IMR-90 (cell line): ENCODE measurements at regions not wholly inside any gene's neighbourhood (a gene's known extent, or its start where the extent isn't known, plus 50 kb on each side); places are given as distances from the start of the nearest gene placed in this dataset.

ENCODE experiments used
- ATAC-seq: fragments of 200-7000 bp; cut with Tn5 transposase; 2 replicates; pipeline ENCODE4 v1.9.1; 2020; ENCODE audit warnings: low read depth, mild to moderate bottlenecking, moderate library complexity
- BruUV-seq: library from RNA; stranded (reverse); fragments of 400-500 nt; replicated peaks from 2 replicates; lab custom pipeline; 2021; lab: Mats Ljungman, UMichigan
- CTCF ChIA-PET: fragments of 300-600 bp; formaldehyde crosslinking; extraction: SDS; loops from one replicate; lab custom pipeline; 2021; ENCODE audit warnings: antibody characterized with exemption; lab: Yijun Ruan, JAX
- POLR2A ChIA-PET: fragments of 300-600 bp; sonication (Branson Sonifier 250); formaldehyde crosslinking; loops from one replicate; lab custom pipeline; 2022; ENCODE audit warnings: antibody characterized with exemption; ENCODE audit not compliant: unreplicated experiment; lab: Charles Lee
- DNase-seq: peaks from one replicate; pipeline ENCODE4 v3.0.0; 2013
- H2AFZ ChIP-seq: replicated peaks from 2 replicates; pipeline ENCODE3; 2013; ENCODE audit warnings: low read length, mild to moderate bottlenecking; ENCODE audit not compliant: poor library complexity
- H2AK5ac ChIP-seq: 2 replicates; pipeline ENCODE4 v1.6.1; 2013; ENCODE audit warnings: low read depth, low read length, inconsistent platforms
- H2AK9ac ChIP-seq: replicated peaks from 2 replicates; pipeline ENCODE3; 2013; ENCODE audit warnings: mild to moderate bottlenecking, low read depth, low read length, moderate library complexity; ENCODE audit not compliant: poor library complexity
- H2BK120ac ChIP-seq: 2 replicates; pipeline ENCODE4 v1.6.1; 2013; ENCODE audit warnings: low read depth, low read length, inconsistent platforms
- H2BK15ac ChIP-seq: 3 replicates; pipeline ENCODE4 v1.6.1; 2013; ENCODE audit warnings: low read depth, low read length, inconsistent platforms
- H2BK20ac ChIP-seq: 2 replicates; pipeline ENCODE4 v1.6.1; 2013; ENCODE audit warnings: low read depth, mild to moderate bottlenecking, inconsistent platforms, low read length, moderate library complexity
- H2BK5ac ChIP-seq: 2 replicates; pipeline ENCODE4 v1.6.1; 2013; ENCODE audit warnings: mild to moderate bottlenecking, low read depth, low read length, inconsistent platforms; ENCODE audit not compliant: poor library complexity, severe bottlenecking
- H3K14ac ChIP-seq: replicated peaks from 2 replicates; pipeline ENCODE4 v1.6.1; 2013; ENCODE audit warnings: low read depth, low read length, inconsistent platforms
- H3K18ac ChIP-seq: 2 replicates; pipeline ENCODE4 v1.6.1; 2013; ENCODE audit warnings: low read depth, low read length, control low read depth
- H3K23ac ChIP-seq: 2 replicates; pipeline ENCODE4 v1.6.1; 2013; ENCODE audit warnings: low read depth, low read length, inconsistent platforms
- H3K27ac ChIP-seq: 2 replicates; pipeline ENCODE4 v1.5.1; 2013; ENCODE audit warnings: mild to moderate bottlenecking, control low read depth, low read length; ENCODE audit not compliant: insufficient read depth
- H3K27me3 ChIP-seq: 2 replicates; pipeline ENCODE4 v1.6.1; 2013; ENCODE audit warnings: low read length; ENCODE audit not compliant: control insufficient read depth, insufficient read depth
- H3K36me3 ChIP-seq: 2 replicates; pipeline ENCODE4 v1.6.1; 2013; ENCODE audit warnings: low read length, mixed read lengths; ENCODE audit not compliant: control insufficient read depth, insufficient read depth
- H3K4ac ChIP-seq: 2 replicates; pipeline ENCODE4 v1.6.1; 2013; ENCODE audit warnings: low read depth, low read length, inconsistent platforms
- H3K4me1 ChIP-seq: 2 replicates; pipeline ENCODE4 v1.6.1; 2013; ENCODE audit warnings: low read length, mixed read lengths; ENCODE audit not compliant: control insufficient read depth, insufficient read depth
- H3K4me2 ChIP-seq: 2 replicates; pipeline ENCODE4 v1.6.1; 2013; ENCODE audit warnings: low read depth, mild to moderate bottlenecking, control low read depth, low read length, moderate library complexity
- H3K4me3 ChIP-seq: 2 replicates; pipeline ENCODE4 v1.5.1; 2013; ENCODE audit warnings: low read depth, mild to moderate bottlenecking, control low read depth, low read length, moderate library complexity; ENCODE audit not compliant: insufficient read depth
- H3K56ac ChIP-seq: 2 replicates; pipeline ENCODE4 v1.6.1; 2013; ENCODE audit warnings: low read length, inconsistent platforms; ENCODE audit not compliant: insufficient read depth; ENCODE audit errors: extremely low read depth
- H3K79me1 ChIP-seq, 2 experiments: 2 replicates each; pipeline ENCODE4 v1.6.1; 2013; ENCODE audit warnings: low read length in 2 of 2, inconsistent platforms in 1 of 2, low read depth in 1 of 2
- H3K9ac ChIP-seq: 2 replicates; pipeline ENCODE4 v1.6.1; 2013; ENCODE audit warnings: low read depth, low read length, control low read depth
- H3K9me1 ChIP-seq: 2 replicates; pipeline ENCODE4 v1.6.1; 2013; ENCODE audit warnings: low read length, inconsistent platforms; ENCODE audit not compliant: insufficient read depth
- H3K9me3 ChIP-seq: 2 replicates; pipeline ENCODE4 v1.6.1; 2013; ENCODE audit warnings: low read length; ENCODE audit not compliant: control insufficient read depth, insufficient read depth
- H4K20me1 ChIP-seq: 2 replicates; pipeline ENCODE4 v1.6.1; 2013; ENCODE audit warnings: low read length, inconsistent platforms; ENCODE audit not compliant: insufficient read depth
- H4K5ac ChIP-seq: 2 replicates; pipeline ENCODE4 v1.6.1; 2013; ENCODE audit warnings: mild to moderate bottlenecking, low read depth, low read length, control low read depth
- H4K8ac ChIP-seq, 2 experiments: 2 replicates each; pipeline ENCODE4 v1.6.1; 2013; ENCODE audit warnings: low read depth in 2 of 2, low read length in 2 of 2, control low read depth in 1 of 2, inconsistent platforms in 1 of 2
- H4K91ac ChIP-seq: 2 replicates; pipeline ENCODE4 v1.6.1; 2013; ENCODE audit warnings: low read depth, low read length, inconsistent platforms; ENCODE audit not compliant: insufficient read depth
- BHLHE40 ChIP-seq: fragments of 150-350 bp; IDR thresholded peaks from 2 replicates; pipeline ENCODE4 v1.6.1; 2016; ENCODE audit warnings: mild to moderate bottlenecking, low read depth, low read length
- CEBPB ChIP-seq: IDR thresholded peaks from 2 replicates; pipeline ENCODE4 v1.6.1; 2012; ENCODE audit warnings: low read depth, low read length, improper control_type of control experiment
- CHD1 ChIP-seq: IDR thresholded peaks from 2 replicates; pipeline ENCODE4 v1.6.1; 2012; ENCODE audit warnings: low read depth, low read length, improper control_type of control experiment
- FOS ChIP-seq: fragments of 150-350 bp; IDR thresholded peaks from 2 replicates; pipeline ENCODE4 v1.6.1; 2016; ENCODE audit warnings: low read depth, low read length
- MAFK ChIP-seq: IDR thresholded peaks from 2 replicates; pipeline ENCODE4 v1.6.1; 2012; ENCODE audit warnings: low read depth, low read length, improper control_type of control experiment
- MAZ ChIP-seq: IDR thresholded peaks from 2 replicates; pipeline ENCODE4 v1.6.1; 2012; ENCODE audit warnings: low read depth, mild to moderate bottlenecking, low read length, improper control_type of control experiment, moderate library complexity, borderline replicate concordance
- MXI1 ChIP-seq: IDR thresholded peaks from 2 replicates; pipeline ENCODE4 v1.6.1; 2012; ENCODE audit warnings: low read depth, mild to moderate bottlenecking, low read length, moderate library complexity, borderline replicate concordance
- NFE2L2 ChIP-seq: fragments of 150-350 bp; IDR thresholded peaks from 2 replicates; pipeline ENCODE4 v1.6.1; 2016; ENCODE audit warnings: low read depth, mild to moderate bottlenecking, low read length
- POLR2A ChIP-seq: IDR thresholded peaks from 2 replicates; pipeline ENCODE4 v1.6.1; 2012; ENCODE audit warnings: mild to moderate bottlenecking, low read depth, low read length
- RAD21 ChIP-seq: IDR thresholded peaks from 2 replicates; pipeline ENCODE4 v1.6.1; 2012; ENCODE audit warnings: low read length, improper control_type of control experiment
- RCOR1 ChIP-seq: IDR thresholded peaks from 2 replicates; pipeline ENCODE4 v1.6.1; 2012; ENCODE audit warnings: mild to moderate bottlenecking, low read length, improper control_type of control experiment; ENCODE audit not compliant: insufficient replicate concordance
- RFX5 ChIP-seq: IDR thresholded peaks from 2 replicates; pipeline ENCODE4 v1.8.0; 2012; ENCODE audit warnings: low read depth, mild to moderate bottlenecking, low read length, moderate library complexity
- SMC3 ChIP-seq: fragments of 150-350 bp; IDR thresholded peaks from 2 replicates; pipeline ENCODE4 v1.6.1; 2016; ENCODE audit warnings: low read depth, mild to moderate bottlenecking, antibody characterized with exemption, low read length, moderate library complexity
- WGBS, 2 experiments: methylation state at CpG; one replicate each; pipeline versions ENCODE4 v1.1.5 to v1.1.7; 2013; ENCODE audit warnings: missing lambda C conversion rate in 2 of 2; ENCODE audit not compliant: insufficient read length in 1 of 2; ENCODE audit errors: extremely low coverage in 2 of 2; 5-methylcytosine and 5-hydroxymethylcytosine counted together
- dilution Hi-C: fragments of 300-500 bp; cut with HindIII; formaldehyde crosslinking; loops from one replicate; pipeline ENCODE4 v1.14.3; 2018; ENCODE audit warnings: low sequenced_read_pairs; ENCODE audit not compliant: unreplicated experiment
- in situ Hi-C: fragments of 300-500 bp; cut with MboI; formaldehyde crosslinking; loops from 3 replicates; pipeline ENCODE4 v1.14.3; 2019; ENCODE audit warnings: low sequenced_read_pairs, inconsistent platforms, mixed read lengths
- intact Hi-C: fragments of 100-400 bp; cut with micrococcal nuclease; formaldehyde crosslinking; loops from 2 replicates; pipeline ENCODE4 v1.10.0; 2022
- TF ChIP-seq, protein P1 (sequence below): fragments of 150-350 bp; IDR thresholded peaks from 2 replicates; pipeline ENCODE4 v1.6.1; 2016; ENCODE audit warnings: low read depth, mild to moderate bottlenecking, low read length, moderate library complexity, borderline replicate concordance
- TF ChIP-seq, protein P2 (sequence below): conservative IDR thresholded peaks from 2 replicates; pipeline ENCODE4 v1.5.1; 2012; ENCODE audit warnings: mild to moderate bottlenecking, low read depth, low read length, improper control_type of control experiment
- TF ChIP-seq, protein P3 (sequence below): fragments of 150-350 bp; IDR thresholded peaks from 2 replicates; pipeline ENCODE4 v1.6.1; 2017; ENCODE audit warnings: mild to moderate bottlenecking, antibody characterized with exemption, low read length, low read depth

DNA sequence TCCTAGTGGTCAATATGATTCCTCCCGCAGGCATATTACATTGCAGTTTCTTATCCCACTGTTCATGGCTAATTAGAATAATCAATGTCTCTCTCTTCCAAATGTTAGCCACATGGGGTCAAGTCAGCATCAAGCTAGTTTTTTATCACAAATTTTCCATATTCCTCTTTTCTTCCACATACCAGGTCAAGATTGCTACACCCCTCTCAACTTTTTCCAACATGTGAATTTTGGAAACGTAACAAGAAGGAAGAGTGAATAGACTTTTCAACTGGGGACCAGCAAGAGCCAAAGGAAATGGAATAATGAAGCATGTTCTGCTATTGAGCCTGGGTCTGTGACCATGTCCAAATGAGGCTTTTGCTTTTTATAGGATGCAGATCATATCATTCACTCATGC lies 65.1 kb downstream of the SOD2 start:
- no peaks in the 10 kb centered on the region for H3K27me3 ChIP-seq
- H3K56ac ChIP-seq: no peak overlapping the region
- H2BK120ac ChIP-seq: no peak overlapping the region
- H2AK9ac ChIP-seq: no peak overlapping the region
- in situ Hi-C loops (no loop called here), dilution Hi-C loops (no loop called here), intact Hi-C loops (no loop called here)
- no peaks in the 10 kb centered on the region for H3K9me1 ChIP-seq
- H2AFZ ChIP-seq: no peak overlapping the region
- no TSS peak for BruUV-seq
- H3K79me1 ChIP-seq: no peaks in the 10 kb centered on the region
- H3K4me3 ChIP-seq: no peak overlapping the region
- ChIA-PET POLR2A (no interaction called here), CTCF (no interaction called here)
- no peak for ATAC-seq
- no peaks in the 10 kb centered on the region for H3K36me3 ChIP-seq
- no peak overlapping the region for H3K4ac ChIP-seq
- no peaks in the 10 kb centered on the region for H3K4me1 ChIP-seq
- no peak overlapping the region for H3K27ac ChIP-seq
- no peaks in the 10 kb centered on the region for H3K9me3 ChIP-seq
- no peak overlapping the region for H4K91ac ChIP-seq
- H3K14ac ChIP-seq: no peak overlapping the region
- no peak overlapping the region for H3K4me2 ChIP-seq
- no peak overlapping the region for H3K18ac ChIP-seq
- no peaks in the 10 kb centered on the region for H4K20me1 ChIP-seq
- H3K23ac ChIP-seq: no peak overlapping the region
- no peak overlapping the region for H2BK20ac ChIP-seq
- no peak overlapping the region for H2BK15ac ChIP-seq
- no peak overlapping the region for H3K9ac ChIP-seq
- TF ChIP-seq NFE2L2 (no peak), FOS (no peak), POLR2A (no peak), CHD1 (no peak), MAFK (no peak), BHLHE40 (no peak), RAD21 (no peak), SMC3 (no peak), MXI1 (no peak), MAZ (no peak), RCOR1 (no peak), CEBPB (no peak), RFX5 (no peak)
- TF ChIP-seq, protein P1, sequence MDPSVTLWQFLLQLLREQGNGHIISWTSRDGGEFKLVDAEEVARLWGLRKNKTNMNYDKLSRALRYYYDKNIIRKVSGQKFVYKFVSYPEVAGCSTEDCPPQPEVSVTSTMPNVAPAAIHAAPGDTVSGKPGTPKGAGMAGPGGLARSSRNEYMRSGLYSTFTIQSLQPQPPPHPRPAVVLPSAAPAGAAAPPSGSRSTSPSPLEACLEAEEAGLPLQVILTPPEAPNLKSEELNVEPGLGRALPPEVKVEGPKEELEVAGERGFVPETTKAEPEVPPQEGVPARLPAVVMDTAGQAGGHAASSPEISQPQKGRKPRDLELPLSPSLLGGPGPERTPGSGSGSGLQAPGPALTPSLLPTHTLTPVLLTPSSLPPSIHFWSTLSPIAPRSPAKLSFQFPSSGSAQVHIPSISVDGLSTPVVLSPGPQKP: no peak
- TF ChIP-seq, protein P2, sequence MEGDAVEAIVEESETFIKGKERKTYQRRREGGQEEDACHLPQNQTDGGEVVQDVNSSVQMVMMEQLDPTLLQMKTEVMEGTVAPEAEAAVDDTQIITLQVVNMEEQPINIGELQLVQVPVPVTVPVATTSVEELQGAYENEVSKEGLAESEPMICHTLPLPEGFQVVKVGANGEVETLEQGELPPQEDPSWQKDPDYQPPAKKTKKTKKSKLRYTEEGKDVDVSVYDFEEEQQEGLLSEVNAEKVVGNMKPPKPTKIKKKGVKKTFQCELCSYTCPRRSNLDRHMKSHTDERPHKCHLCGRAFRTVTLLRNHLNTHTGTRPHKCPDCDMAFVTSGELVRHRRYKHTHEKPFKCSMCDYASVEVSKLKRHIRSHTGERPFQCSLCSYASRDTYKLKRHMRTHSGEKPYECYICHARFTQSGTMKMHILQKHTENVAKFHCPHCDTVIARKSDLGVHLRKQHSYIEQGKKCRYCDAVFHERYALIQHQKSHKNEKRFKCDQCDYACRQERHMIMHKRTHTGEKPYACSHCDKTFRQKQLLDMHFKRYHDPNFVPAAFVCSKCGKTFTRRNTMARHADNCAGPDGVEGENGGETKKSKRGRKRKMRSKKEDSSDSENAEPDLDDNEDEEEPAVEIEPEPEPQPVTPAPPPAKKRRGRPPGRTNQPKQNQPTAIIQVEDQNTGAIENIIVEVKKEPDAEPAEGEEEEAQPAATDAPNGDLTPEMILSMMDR: no peak
- TF ChIP-seq, protein P3, sequence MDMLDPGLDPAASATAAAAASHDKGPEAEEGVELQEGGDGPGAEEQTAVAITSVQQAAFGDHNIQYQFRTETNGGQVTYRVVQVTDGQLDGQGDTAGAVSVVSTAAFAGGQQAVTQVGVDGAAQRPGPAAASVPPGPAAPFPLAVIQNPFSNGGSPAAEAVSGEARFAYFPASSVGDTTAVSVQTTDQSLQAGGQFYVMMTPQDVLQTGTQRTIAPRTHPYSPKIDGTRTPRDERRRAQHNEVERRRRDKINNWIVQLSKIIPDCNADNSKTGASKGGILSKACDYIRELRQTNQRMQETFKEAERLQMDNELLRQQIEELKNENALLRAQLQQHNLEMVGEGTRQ: no peak
- no peak overlapping the region for H4K5ac ChIP-seq
- H2BK5ac ChIP-seq: no peak overlapping the region
- H2AK5ac ChIP-seq: no peak overlapping the region
- no peak for DNase-seq
- H4K8ac ChIP-seq: no peak overlapping the region
- no CpG with 5 or more reads among the region's 2 CpGs for WGBS, 2 experiments
